GM12878 (cell line): ENCODE measurements at regions not wholly inside any gene's neighbourhood (a gene's known extent, or its start where the extent isn't known, plus 50 kb on each side); places are given as distances from the start of the nearest gene placed in this dataset.

ENCODE experiments used
- ATAC-seq: fragments of 200-7000 bp; cut with Tn5 transposase; 3 replicates; pipeline ENCODE4 v1.9.1; 2020; ENCODE audit warnings: mild to moderate bottlenecking, moderate library complexity
- BruUV-seq: library from RNA; stranded (reverse); fragments of 400-500 nt; replicated peaks from 2 replicates; lab custom pipeline; 2021; lab: Mats Ljungman, UMichigan
- CTCF ChIA-PET: fragments of 300-600 bp; sonication (Branson Sonifier 250); formaldehyde crosslinking; extraction: SDS; loops from one replicate; lab custom pipeline; 2021; ENCODE audit warnings: inconsistent platforms; lab: Yijun Ruan, JAX
- POLR2A ChIA-PET: fragments of 350-600 bp; formaldehyde crosslinking; extraction: SDS; loops from one replicate; lab custom pipeline; 2021; ENCODE audit warnings: inconsistent platforms; lab: Charles Lee
- RAD21 ChIA-PET: fragments of 300-600 bp; sonication (Branson Sonifier 250); formaldehyde crosslinking; loops from one replicate; lab custom pipeline; 2023; ENCODE audit warnings: antibody characterized with exemption; ENCODE audit not compliant: unreplicated experiment; lab: Charles Lee
- SMC1A ChIA-PET: fragments of 300-600 bp; sonication (Branson Sonifier 250); formaldehyde crosslinking; loops from one replicate; lab custom pipeline; 2023; ENCODE audit not compliant: unreplicated experiment, uncharacterized antibody; lab: Charles Lee
- DNase-seq: peaks from one replicate; pipeline ENCODE4 v3.0.0-alpha.2; 2011; ENCODE audit warnings: low read depth, low spot score
- FAIRE-seq: peaks from 3 replicates; lab custom pipeline; 2011; peaks lifted over from hg19 to GRCh38; lab: Jason Lieb, UNC
- H2AFZ ChIP-seq: 2 replicates; pipeline ENCODE4 v1.6.0; 2011; ENCODE audit warnings: low read depth, low read length, control low read depth; ENCODE audit not compliant: control insufficient read depth
- H3K27ac ChIP-seq: 2 replicates; pipeline ENCODE4 v1.5.1; 2011; ENCODE audit warnings: control low read depth; ENCODE audit not compliant: control insufficient read depth, insufficient read depth
- H3K27me3 ChIP-seq, 2 experiments: replicated peaks in 1 of 2; 2 replicates each; pipeline versions ENCODE4 v1.6.0 to v1.6.1; 2011; ENCODE audit warnings: low read length in 1 of 2; ENCODE audit not compliant: control insufficient read depth in 2 of 2, insufficient read depth in 2 of 2
- H3K36me3 ChIP-seq, 2 experiments: 2 replicates each; pipeline ENCODE4 v1.5.1; 2011; ENCODE audit warnings: low read length in 1 of 2; ENCODE audit not compliant: control insufficient read depth in 2 of 2, insufficient read depth in 2 of 2
- H3K4me1 ChIP-seq: 2 replicates; pipeline ENCODE4 v1.6.1; 2011; ENCODE audit warnings: mild to moderate bottlenecking, low read length, moderate library complexity, mixed read lengths; ENCODE audit not compliant: control insufficient read depth, insufficient read depth
- H3K4me2 ChIP-seq: 2 replicates; pipeline ENCODE4 v1.6.0; 2011; ENCODE audit warnings: control low read depth; ENCODE audit not compliant: control insufficient read depth, insufficient read depth
- H3K4me3 ChIP-seq: fragments of 200-600 bp; sonication (generic); 2 replicates; pipeline ENCODE4 v1.5.1; 2016
- H3K79me2 ChIP-seq: 2 replicates; pipeline ENCODE4 v1.6.0; 2011; ENCODE audit warnings: low read length; ENCODE audit not compliant: control insufficient read depth, insufficient read depth
- H3K9ac ChIP-seq: 2 replicates; pipeline ENCODE4 v1.8.0; 2011; ENCODE audit warnings: low read length, control low read depth, mixed read lengths; ENCODE audit not compliant: control insufficient read depth, insufficient read depth
- H3K9me3 ChIP-seq: replicated peaks from 3 replicates; pipeline ENCODE4 v1.5.1; 2011; ENCODE audit warnings: mild to moderate bottlenecking, low read length; ENCODE audit not compliant: control insufficient read depth, insufficient read depth
- H4K20me1 ChIP-seq: 2 replicates; pipeline ENCODE4 v1.6.0; 2011; ENCODE audit not compliant: control insufficient read depth, insufficient read depth
- CEBPB ChIP-seq, 2 experiments: fragments of 150-350 bp in 1 of 2; IDR thresholded peaks; 2 replicates each; pipeline ENCODE4 v1.6.1; 2012 to 2014; ENCODE audit warnings: low read depth in 2 of 2, low read length in 2 of 2, borderline replicate concordance in 1 of 2, inconsistent platforms in 1 of 2
- CREB1 ChIP-seq: IDR thresholded peaks from 2 replicates; pipeline ENCODE4 v1.6.1; 2012; ENCODE audit warnings: low read depth, mild to moderate bottlenecking, inconsistent platforms
- CTCF ChIP-seq, 3 experiments: IDR thresholded peaks in 2 of 3; conservative IDR thresholded peaks in 1 of 3; 2 replicates each; pipeline ENCODE4 v1.5.1; 2011; ENCODE audit warnings: low read depth in 3 of 3, low read length in 3 of 3, mild to moderate bottlenecking in 3 of 3, control low read depth in 2 of 3, moderate library complexity in 2 of 3, inconsistent platforms in 1 of 3, mixed read lengths in 1 of 3; ENCODE audit not compliant: control insufficient read depth in 2 of 3, insufficient read depth in 1 of 3; ENCODE audit errors: extremely low read depth in 1 of 3
- EED ChIP-seq: sonication (generic); IDR thresholded peaks from 2 replicates; pipeline ENCODE4 v1.6.1; 2016; ENCODE audit warnings: antibody characterized with exemption, low read depth
- EP300 ChIP-seq, 2 experiments: fragments of 150-350 bp in 1 of 2; IDR thresholded peaks; 2 replicates each; pipeline ENCODE4 v1.6.1; 2011 to 2012; ENCODE audit warnings: low read depth in 2 of 2, low read length in 2 of 2, borderline replicate concordance in 1 of 2, improper control_type of control experiment in 1 of 2, inconsistent platforms in 1 of 2; ENCODE audit not compliant: control insufficient read depth in 1 of 2
- KLF5 ChIP-seq: fragments of 450-650 bp; IDR thresholded peaks from 2 replicates; pipeline ENCODE4 v1.6.1; 2014; ENCODE audit warnings: mild to moderate bottlenecking; ENCODE audit not compliant: partially characterized antibody
- MAX ChIP-seq: IDR thresholded peaks from 2 replicates; pipeline ENCODE4 v1.6.1; 2012; ENCODE audit warnings: low read depth, low read length, improper control_type of control experiment
- NFYA ChIP-seq: IDR thresholded peaks from 2 replicates; pipeline ENCODE4 v1.6.1; 2011; ENCODE audit warnings: low read depth, mild to moderate bottlenecking, low read length, improper control_type of control experiment, borderline replicate concordance
- NFYB ChIP-seq: IDR thresholded peaks from 2 replicates; pipeline ENCODE4 v1.6.1; 2011; ENCODE audit warnings: low read depth, mild to moderate bottlenecking, low read length, improper control_type of control experiment, moderate library complexity; ENCODE audit not compliant: insufficient read depth
- NKRF ChIP-seq: fragments of 450-650 bp; conservative IDR thresholded peaks from 2 replicates; pipeline ENCODE4 v1.6.1; 2017; ENCODE audit warnings: mild to moderate bottlenecking, moderate library complexity
- POLR2AphosphoS2 ChIP-seq: IDR thresholded peaks from 2 replicates; pipeline ENCODE4 v1.6.1; 2011; ENCODE audit warnings: low read depth, mild to moderate bottlenecking, low read length, improper control_type of control experiment, moderate library complexity
- PRDM15 ChIP-seq: fragments of 450-650 bp; formaldehyde crosslinking; IDR thresholded peaks from 2 replicates; pipeline ENCODE4 v1.4.0; 2020; ENCODE audit warnings: mild to moderate bottlenecking, moderate library complexity
- RCOR1 ChIP-seq: conservative IDR thresholded peaks from 2 replicates; pipeline ENCODE4 v1.6.1; 2012; ENCODE audit warnings: low read depth, low read length, improper control_type of control experiment
- SMAD5 ChIP-seq: IDR thresholded peaks from 2 replicates; pipeline ENCODE4 v1.6.1; 2016; ENCODE audit warnings: antibody characterized with exemption, low read depth
- SMARCA5 ChIP-seq: fragments of 450-650 bp; IDR thresholded peaks from 2 replicates; pipeline ENCODE4 v1.6.1; 2017; ENCODE audit warnings: mild to moderate bottlenecking
- SREBF1 ChIP-seq: IDR thresholded peaks from 2 replicates; pipeline ENCODE4 v1.6.1; 2012; ENCODE audit warnings: mild to moderate bottlenecking, low read length
- ZNF207 ChIP-seq: fragments of 450-650 bp; IDR thresholded peaks from 2 replicates; pipeline ENCODE4 v1.6.1; 2014; ENCODE audit warnings: antibody characterized with exemption, mild to moderate bottlenecking, borderline replicate concordance
- WGBS: methylation state at CpG from one replicate; pipeline ENCODE4 v1.1.6; 2016; ENCODE audit warnings: low lambda C conversion rate; ENCODE audit not compliant: insufficient replicate concordance, insufficient coverage; ENCODE audit errors: missing lambda C conversion rate; 5-methylcytosine and 5-hydroxymethylcytosine counted together
- in situ Hi-C: fragments of 300-500 bp; cut with MboI; formaldehyde crosslinking; loops from 9 replicates; pipeline ENCODE4 v1.14.3; 2018; ENCODE audit warnings: mixed read lengths
- intact Hi-C: fragments of 100-400 bp; cut with micrococcal nuclease; formaldehyde crosslinking; loops from one replicate; pipeline ENCODE4 v1.14.2; 2022; ENCODE audit not compliant: unreplicated experiment

GRCh38 chr12:93205361-93205760 is 172.4 kb upstream of the NUDT4 start:
- no peak for ATAC-seq
- WGBS, result 78% methylated on average over 3 of the region's 3 CpGs
- Histone ChIP-seq H4K20me1 (no peaks in the 10 kb centered on the region), H3K36me3 (no peaks in the 10 kb centered on the region), H3K4me3 (no peak overlapping the region), H3K79me2 (no peaks in the 10 kb centered on the region), H3K9me3 (no peaks in the 10 kb centered on the region), H3K4me2 (no peak overlapping the region), H3K27ac (no peak overlapping the region), H3K9ac (no peak overlapping the region), H2AFZ (no peak overlapping the region), H3K27me3 (no peaks in the 10 kb centered on the region), H3K4me1 (peaks cover 6% of the 10 kb centered on the region)
- CTCF ChIA-PET, result interaction anchor here (0.7 kb wide), 1 partner anchor 69 kb away, joined by 3 read pairs; no protein-coding TSS in a partner anchor
- DNase-seq, result no peak
- no peak for FAIRE-seq
- RAD21 ChIA-PET, result interaction anchor here (1.5 kb wide), 1 partner anchor 38 kb away, joined by 5 read pairs; no protein-coding TSS in a partner anchor
- BruUV-seq, result no TSS peak
- SMC1A ChIA-PET, result no interaction called here
- in situ Hi-C loops, result no loop called here
- POLR2A ChIA-PET, result no interaction called here
- intact Hi-C loops, result no loop called here
- no peak for TF ChIP-seq NFYA
- TF ChIP-seq SREBF1, result no peak
- no peak for TF ChIP-seq NKRF
- no peak for TF ChIP-seq SMARCA5
- TF ChIP-seq KLF5, result no peak
- TF ChIP-seq ZNF207, result no peak
- no peak for TF ChIP-seq SMAD5
- no peak for TF ChIP-seq CEBPB (IDR thresholded peaks at IDR 0.05; ENCODE audit: borderline replicate concordance in 1 of 2, low read depth in 2 of 2, low read length in 2 of 2)
- no peak for TF ChIP-seq CREB1
- no peak for TF ChIP-seq MAX
- TF ChIP-seq EED, result no peak
- TF ChIP-seq PRDM15, result no peak
- no peak for TF ChIP-seq POLR2AphosphoS2
- TF ChIP-seq NFYB, result no peak
- no peak for TF ChIP-seq EP300 (IDR thresholded peaks at IDR 0.05; ENCODE audit: borderline replicate concordance in 1 of 2, control insufficient read depth in 1 of 2, low read depth in 2 of 2, low read length in 2 of 2)
- TF ChIP-seq CTCF (IDR thresholded peaks at IDR 0.05 in 2 of 3, conservative IDR thresholded peaks at IDR 0.05 in 1 of 3; ENCODE audit: control insufficient read depth in 2 of 3, extremely low read depth in 1 of 3, insufficient read depth in 1 of 3, low read depth in 3 of 3, low read length in 3 of 3), result no peak
- TF ChIP-seq RCOR1, result no peak
